HEK293T (cell line): ENCODE measurements at regions not wholly inside any gene's neighbourhood (a gene's known extent, or its start where the extent isn't known, plus 50 kb on each side); places are given as distances from the start of the nearest gene placed in this dataset.

Source experiments
- ARNT ChIP-seq: fragments of 450-650 bp; IDR thresholded peaks from 2 replicates; pipeline ENCODE4 v1.6.1; 2017; ENCODE audit warnings: mild to moderate bottlenecking
- BHLHE40 ChIP-seq: fragments of 450-650 bp; IDR thresholded peaks from 2 replicates; pipeline ENCODE4 v1.6.1; 2016; ENCODE audit warnings: mild to moderate bottlenecking, moderate library complexity, borderline replicate concordance
- ELF4 ChIP-seq: fragments of 450-650 bp; IDR thresholded peaks from 2 replicates; pipeline ENCODE4 v1.6.1; 2017; ENCODE audit warnings: antibody characterized with exemption
- FOXM1 ChIP-seq: fragments of 450-650 bp; IDR thresholded peaks from 2 replicates; pipeline ENCODE4 v1.6.1; 2017; ENCODE audit warnings: mild to moderate bottlenecking, borderline replicate concordance
- SUZ12 ChIP-seq: fragments of 450-650 bp; IDR thresholded peaks from 2 replicates; pipeline ENCODE4 v1.6.1; 2016; ENCODE audit warnings: mild to moderate bottlenecking

GRCh38 chr22:20653795-20654342 lies 120.0 kb upstream of the SERPIND1 start:
- no peak for TF ChIP-seq ARNT
- no peak for TF ChIP-seq ELF4
- TF ChIP-seq BHLHE40 = no peak
- no peak for TF ChIP-seq FOXM1
- TF ChIP-seq SUZ12 = no peak
